ENCODE measurements at regions not wholly inside any gene's neighbourhood (a gene's known extent, or its start where the extent isn't known, plus 50 kb on each side); places are given as distances from the start of the nearest gene placed in this dataset.

GRCh38 chr14:84003346-84003745 is 1526.6 kb upstream of the FLRT2 start:
- TF ChIP-seq EZH2 (IDR thresholded peaks at IDR 0.05; ENCODE audit: borderline replicate concordance) (no peak), EZH2phosphoT487 (IDR thresholded peaks at IDR 0.05; ENCODE audit: low read depth, severe bottlenecking, unreplicated experiment) (no peak)
- TF ChIP-seq, protein P1, sequence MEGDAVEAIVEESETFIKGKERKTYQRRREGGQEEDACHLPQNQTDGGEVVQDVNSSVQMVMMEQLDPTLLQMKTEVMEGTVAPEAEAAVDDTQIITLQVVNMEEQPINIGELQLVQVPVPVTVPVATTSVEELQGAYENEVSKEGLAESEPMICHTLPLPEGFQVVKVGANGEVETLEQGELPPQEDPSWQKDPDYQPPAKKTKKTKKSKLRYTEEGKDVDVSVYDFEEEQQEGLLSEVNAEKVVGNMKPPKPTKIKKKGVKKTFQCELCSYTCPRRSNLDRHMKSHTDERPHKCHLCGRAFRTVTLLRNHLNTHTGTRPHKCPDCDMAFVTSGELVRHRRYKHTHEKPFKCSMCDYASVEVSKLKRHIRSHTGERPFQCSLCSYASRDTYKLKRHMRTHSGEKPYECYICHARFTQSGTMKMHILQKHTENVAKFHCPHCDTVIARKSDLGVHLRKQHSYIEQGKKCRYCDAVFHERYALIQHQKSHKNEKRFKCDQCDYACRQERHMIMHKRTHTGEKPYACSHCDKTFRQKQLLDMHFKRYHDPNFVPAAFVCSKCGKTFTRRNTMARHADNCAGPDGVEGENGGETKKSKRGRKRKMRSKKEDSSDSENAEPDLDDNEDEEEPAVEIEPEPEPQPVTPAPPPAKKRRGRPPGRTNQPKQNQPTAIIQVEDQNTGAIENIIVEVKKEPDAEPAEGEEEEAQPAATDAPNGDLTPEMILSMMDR (IDR thresholded peaks at IDR 0.05; ENCODE audit: poor library complexity) = no peak
- no peaks in the 10 kb centered on the region for H3K4me1 ChIP-seq (ENCODE audit: insufficient read depth)
- no peak overlapping the region for H3K4me2 ChIP-seq

GRCh38 chr14:84006643-84007155 is 1523.2 kb upstream of the FLRT2 start:
- 86% methylated on average over 3 of the region's 3 CpGs for WGBS (ENCODE audit: low lambda C conversion rate, missing lambda C conversion rate)
- TF ChIP-seq EZH2phosphoT487 (IDR thresholded peaks at IDR 0.05; ENCODE audit: low read depth, severe bottlenecking, unreplicated experiment) (no peak), EZH2 (IDR thresholded peaks at IDR 0.05; ENCODE audit: borderline replicate concordance) (no peak)
- TF ChIP-seq, protein P1 (IDR thresholded peaks at IDR 0.05; ENCODE audit: poor library complexity) = no peak
- H3K36me3 ChIP-seq (replicated peaks; ENCODE audit: insufficient read depth, low read depth) = no peaks in the 10 kb centered on the region
- no peak overlapping the region for H2AFZ ChIP-seq
- no peaks in the 10 kb centered on the region for H4K20me1 ChIP-seq (ENCODE audit: insufficient read depth, poor library complexity, severe bottlenecking)
- no peaks in the 10 kb centered on the region for H3K79me2 ChIP-seq
- no peaks in the 10 kb centered on the region for H3K9me3 ChIP-seq (ENCODE audit: low read depth)
- no peaks in the 10 kb centered on the region for H3K4me1 ChIP-seq (ENCODE audit: insufficient read depth)
- no peak for DNase-seq (ENCODE audit: low spot score)
- H3K4me3 ChIP-seq = no peak overlapping the region
- H3K27me3 ChIP-seq = no peaks in the 10 kb centered on the region
- no peak overlapping the region for H3K4me2 ChIP-seq
- no peaks in the 10 kb centered on the region for H3K9me2 ChIP-seq (replicated peaks; ENCODE audit: insufficient read depth)
- no peak overlapping the region for H3K27ac ChIP-seq

More at GRCh38 chr14:84003346-84003745, 1526.6 kb upstream of the FLRT2 start:
- Histone ChIP-seq H2AFZ (no peak overlapping the region), H3K79me2 (no peaks in the 10 kb centered on the region), H3K9me2 (replicated peaks; ENCODE audit: insufficient read depth) (no peaks in the 10 kb centered on the region), H3K36me3 (replicated peaks; ENCODE audit: insufficient read depth, low read depth) (no peaks in the 10 kb centered on the region), H3K9me3 (ENCODE audit: low read depth) (no peaks in the 10 kb centered on the region), H3K27ac (no peak overlapping the region), H4K20me1 (ENCODE audit: insufficient read depth, poor library complexity, severe bottlenecking) (no peaks in the 10 kb centered on the region), H3K4me3 (no peak overlapping the region), H3K27me3 (no peaks in the 10 kb centered on the region)
- no peak for DNase-seq (ENCODE audit: low spot score)

DNA sequence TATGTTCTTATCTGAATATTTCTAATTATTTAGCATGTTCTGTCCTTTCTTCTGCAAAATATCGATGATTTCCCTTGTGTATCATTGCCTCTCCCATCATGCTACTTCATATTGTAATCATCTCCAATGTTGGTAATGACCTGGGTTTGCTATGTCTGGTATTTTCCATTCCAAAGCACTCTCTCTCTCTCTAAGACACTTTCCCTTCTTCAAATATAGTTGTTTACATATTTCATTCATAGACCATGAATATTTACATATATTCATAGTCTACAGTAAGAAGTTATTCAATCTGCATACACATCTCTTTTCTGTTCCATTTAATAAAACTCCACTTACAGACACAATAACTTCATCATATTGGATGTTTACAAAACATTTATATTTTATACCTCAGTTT is 1516.5 kb upstream of the FLRT2 start:
- no peak overlapping the region for H3K4me2 ChIP-seq
- H3K9me3 ChIP-seq (ENCODE audit: low read depth) = no peaks in the 10 kb centered on the region
- no peaks in the 10 kb centered on the region for H3K4me1 ChIP-seq (ENCODE audit: insufficient read depth)
- no peaks in the 10 kb centered on the region for H3K79me2 ChIP-seq
- DNase-seq (ENCODE audit: low spot score) = no peak
- H2AFZ ChIP-seq = no peak overlapping the region
- H3K9me2 ChIP-seq (replicated peaks; ENCODE audit: insufficient read depth) = no peaks in the 10 kb centered on the region
- no peak for TF ChIP-seq EZH2phosphoT487 (IDR thresholded peaks at IDR 0.05; ENCODE audit: low read depth, severe bottlenecking, unreplicated experiment)
- no peak for TF ChIP-seq EZH2 (IDR thresholded peaks at IDR 0.05; ENCODE audit: borderline replicate concordance)
- TF ChIP-seq, protein P1 (IDR thresholded peaks at IDR 0.05; ENCODE audit: poor library complexity) = no peak
- no peaks in the 10 kb centered on the region for H4K20me1 ChIP-seq (ENCODE audit: insufficient read depth, poor library complexity, severe bottlenecking)
- H3K27me3 ChIP-seq = no peaks in the 10 kb centered on the region
- 93% methylated on average over 1 of the region's 1 CpG for WGBS (ENCODE audit: low lambda C conversion rate, missing lambda C conversion rate)
- H3K27ac ChIP-seq = no peak overlapping the region
- no peak overlapping the region for H3K4me3 ChIP-seq
- H3K36me3 ChIP-seq (replicated peaks; ENCODE audit: insufficient read depth, low read depth) = no peaks in the 10 kb centered on the region

DNA sequence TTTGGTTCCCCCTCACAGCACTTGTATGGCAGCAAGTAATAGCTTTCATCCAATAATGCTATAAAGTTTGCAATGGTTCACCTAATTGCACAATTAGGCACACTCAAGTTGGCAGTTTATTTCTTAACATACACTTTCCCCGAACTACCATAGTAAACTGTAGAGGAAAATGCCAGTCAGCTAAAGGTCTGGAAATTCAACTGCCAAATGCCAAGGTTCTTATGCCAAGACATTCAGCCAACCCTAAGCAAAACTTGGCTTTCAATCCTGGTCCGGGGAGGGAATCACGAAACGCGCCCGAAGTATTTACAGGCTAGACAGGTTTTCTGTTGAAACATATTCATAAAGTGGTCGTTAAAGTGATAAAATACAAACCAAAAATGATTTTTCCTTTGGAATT is 1512.4 kb upstream of the FLRT2 start:
- Histone ChIP-seq H3K9me3 (ENCODE audit: low read depth) (no peaks in the 10 kb centered on the region), H3K4me2 (no peak overlapping the region), H3K9me2 (replicated peaks; ENCODE audit: insufficient read depth) (no peaks in the 10 kb centered on the region), H4K20me1 (ENCODE audit: insufficient read depth, poor library complexity, severe bottlenecking) (no peaks in the 10 kb centered on the region), H3K27ac (no peak overlapping the region), H3K27me3 (no peaks in the 10 kb centered on the region), H2AFZ (no peak overlapping the region), H3K36me3 (replicated peaks; ENCODE audit: insufficient read depth, low read depth) (no peaks in the 10 kb centered on the region), H3K4me1 (ENCODE audit: insufficient read depth) (no peaks in the 10 kb centered on the region), H3K79me2 (no peaks in the 10 kb centered on the region), H3K4me3 (no peak overlapping the region)
- WGBS (ENCODE audit: low lambda C conversion rate, missing lambda C conversion rate) = 93% methylated on average over 7 of the region's 7 CpGs
- TF ChIP-seq EZH2 (IDR thresholded peaks at IDR 0.05; ENCODE audit: borderline replicate concordance) (no peak), EZH2phosphoT487 (IDR thresholded peaks at IDR 0.05; ENCODE audit: low read depth, severe bottlenecking, unreplicated experiment) (no peak)
- TF ChIP-seq, protein P1 (IDR thresholded peaks at IDR 0.05; ENCODE audit: poor library complexity) = no peak
- DNase-seq (ENCODE audit: low spot score) = no peak
